ENCODE measurements at regions not wholly inside any gene's neighbourhood (a gene's known extent, or its start where the extent isn't known, plus 50 kb on each side); places are given as distances from the start of the nearest gene placed in this dataset.

- no peak for TF ChIP-seq CTCF (optimal IDR thresholded peaks at IDR 0.05 in 1 of 3, IDR thresholded peaks at IDR 0.05 in 1 of 3, conservative IDR thresholded peaks at IDR 0.05 in 1 of 3; ENCODE audit: extremely low read depth in 1 of 3, insufficient read depth in 2 of 3, low read length in 3 of 3)
- TF ChIP-seq EZH2 (IDR thresholded peaks at IDR 0.05; ENCODE audit: low read length): no peak
Measured at GRCh38 chr4:186982160-186982559, 258.5 kb upstream of the FAT1 start.
